ENCODE measurements at regions not wholly inside any gene's neighbourhood (a gene's known extent, or its start where the extent isn't known, plus 50 kb on each side); places are given as distances from the start of the nearest gene placed in this dataset.
A peak's percentile ranks its signal among the peaks of the same experiment; 100 is the strongest.
"Not testable (repeated sequence)": the region's sequence is repeated elsewhere in the genome, so short reads cannot be mapped to it uniquely, and the experiment has no call there.

DNA sequence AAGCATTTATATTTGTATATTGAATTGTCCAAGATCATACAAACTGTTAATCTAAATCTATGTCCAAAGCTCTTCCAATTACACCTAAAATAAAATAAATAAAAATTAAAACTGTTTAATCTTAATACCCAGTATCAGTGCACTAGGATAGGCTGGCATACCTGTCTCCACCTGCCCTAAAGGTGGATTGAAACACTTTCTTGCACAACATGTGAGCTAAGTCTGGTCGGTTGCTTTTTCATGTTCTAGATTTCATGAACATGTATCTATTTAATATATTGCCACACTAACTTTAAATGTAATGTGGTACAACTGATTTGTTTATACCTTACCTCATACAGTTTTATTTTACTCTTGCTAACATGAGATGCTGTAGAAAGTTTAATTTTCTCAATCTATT lies 193.0 kb downstream of the VGLL3 start:
- no peak for DNase-seq (ENCODE audit: extremely low read depth, low read depth)

DNA sequence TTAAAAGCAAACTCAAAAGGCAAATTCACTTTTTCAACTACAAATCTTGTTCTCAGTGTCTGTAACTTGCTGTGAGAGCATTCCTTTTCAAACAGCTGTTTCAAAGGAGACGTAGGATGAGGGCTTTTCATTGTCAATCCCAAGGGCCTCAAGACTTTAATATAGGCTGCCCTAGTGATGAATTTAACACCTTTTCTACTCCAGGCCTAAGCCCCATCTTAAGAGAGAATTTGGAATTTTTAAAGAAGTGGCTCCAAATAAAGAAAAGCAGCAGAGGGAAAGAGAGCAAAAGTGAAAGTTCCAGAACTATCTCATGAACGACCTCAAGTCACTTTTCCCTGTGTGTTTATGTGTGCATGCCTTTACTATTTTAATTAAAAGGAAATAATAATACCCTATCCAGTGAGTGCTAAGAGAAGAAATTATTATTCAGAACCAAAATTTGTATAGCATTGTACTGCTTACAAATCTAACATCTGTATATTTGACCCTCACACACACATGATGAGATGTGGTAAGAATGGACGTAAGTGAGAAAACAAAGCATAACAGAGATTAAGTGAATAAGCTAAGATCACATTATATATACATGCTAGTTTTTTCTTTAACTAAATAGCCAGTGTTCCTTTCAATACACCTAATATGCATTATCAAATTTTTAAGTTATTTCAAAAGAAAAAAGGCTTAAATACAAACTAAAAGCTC lies 196.4 kb downstream of the VGLL3 start:
- no peak for DNase-seq (ENCODE audit: extremely low read depth, low read depth)

DNA sequence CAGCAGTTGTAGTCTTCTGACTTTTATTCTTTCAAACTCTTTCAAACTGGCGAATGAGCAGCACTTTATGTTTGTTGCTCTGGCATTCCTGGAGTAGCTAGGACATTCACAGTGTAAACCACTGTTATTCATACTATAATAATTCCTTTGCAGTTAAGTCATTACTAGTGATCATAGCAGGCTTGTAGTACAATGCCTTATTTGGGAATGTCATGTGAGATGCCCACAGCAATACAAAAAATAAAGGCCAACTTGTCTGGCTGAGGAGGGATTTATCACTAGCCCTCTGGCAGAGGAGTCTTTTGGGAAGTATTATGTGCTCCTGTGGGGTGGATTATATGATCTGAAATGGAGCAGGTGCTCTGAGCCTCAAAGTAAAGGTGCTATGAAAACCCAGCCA lies 197.2 kb downstream of the VGLL3 start:
- DNase-seq (ENCODE audit: extremely low read depth, low read depth): no peak

DNA sequence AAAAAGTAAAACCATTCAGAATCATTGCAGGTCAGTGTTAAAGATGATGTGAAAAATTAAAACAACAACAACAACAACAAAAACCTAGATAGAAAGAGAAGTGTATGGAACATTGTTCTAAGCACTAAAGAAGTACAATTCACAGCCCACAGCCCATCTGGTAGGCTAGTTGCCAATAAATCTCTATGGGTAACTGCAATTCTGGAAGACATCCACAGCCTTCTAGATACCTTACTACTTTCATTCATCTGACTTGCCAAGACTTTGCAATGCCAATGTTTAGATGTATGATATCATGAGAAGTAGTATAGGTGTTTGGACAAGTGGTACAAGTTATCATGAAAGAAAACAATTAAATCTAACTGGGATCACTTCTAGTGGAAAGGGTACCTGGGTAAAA lies 198.6 kb downstream of the VGLL3 start:
- no peak for DNase-seq (ENCODE audit: extremely low read depth, low read depth)

DNA sequence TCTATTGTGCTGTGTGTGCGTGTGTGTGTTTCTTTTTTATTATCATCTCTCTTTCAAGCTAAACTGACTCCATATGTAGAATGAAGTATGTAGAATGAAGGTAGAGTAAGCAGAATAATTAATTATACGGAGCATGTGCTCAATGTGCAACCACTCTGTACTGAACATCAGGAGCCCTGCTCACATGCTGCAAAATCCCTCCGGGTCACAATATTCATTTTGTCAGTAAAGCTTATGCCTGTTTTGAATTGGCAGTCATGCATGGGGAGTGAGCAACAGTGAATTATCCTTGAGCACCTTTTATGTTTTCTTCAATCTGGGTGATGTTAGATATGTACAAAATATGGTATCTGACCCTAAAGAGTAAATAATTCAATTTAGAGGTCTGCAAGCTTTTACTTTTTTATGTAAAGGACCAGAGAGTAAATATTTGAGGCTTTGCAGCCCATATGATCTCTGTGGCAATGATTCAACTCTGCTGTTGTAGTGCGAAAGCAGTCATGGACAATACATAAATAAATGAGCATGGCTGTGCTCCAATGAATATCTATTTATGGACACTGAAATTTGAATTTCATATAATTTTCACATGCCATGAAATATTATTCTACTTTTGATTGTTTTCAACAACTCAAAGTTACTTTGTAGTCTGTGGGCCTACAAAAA lies 199.9 kb downstream of the VGLL3 start:
- DNase-seq (ENCODE audit: extremely low read depth, low read depth): no peak

DNA sequence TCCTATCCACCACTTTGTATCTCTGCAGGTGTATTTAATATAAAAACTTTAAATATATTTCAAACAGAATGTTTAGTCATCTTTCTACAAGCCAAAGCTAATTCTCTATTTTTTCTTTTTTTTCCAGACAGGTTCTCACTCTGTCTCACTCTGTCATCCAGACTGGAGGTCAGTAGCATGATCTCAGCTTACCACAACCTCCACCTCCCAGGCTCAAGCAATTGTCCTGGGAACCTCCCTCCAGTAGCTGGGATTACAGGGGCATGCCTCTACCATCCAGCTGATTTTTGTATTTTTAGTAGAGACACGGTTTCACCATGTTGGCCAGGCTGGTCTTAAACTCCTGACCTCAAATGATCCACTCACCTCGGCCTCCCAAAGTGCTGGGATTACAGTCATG lies 202.6 kb downstream of the VGLL3 start:
- DNase-seq (ENCODE audit: extremely low read depth, low read depth): no peak

DNA sequence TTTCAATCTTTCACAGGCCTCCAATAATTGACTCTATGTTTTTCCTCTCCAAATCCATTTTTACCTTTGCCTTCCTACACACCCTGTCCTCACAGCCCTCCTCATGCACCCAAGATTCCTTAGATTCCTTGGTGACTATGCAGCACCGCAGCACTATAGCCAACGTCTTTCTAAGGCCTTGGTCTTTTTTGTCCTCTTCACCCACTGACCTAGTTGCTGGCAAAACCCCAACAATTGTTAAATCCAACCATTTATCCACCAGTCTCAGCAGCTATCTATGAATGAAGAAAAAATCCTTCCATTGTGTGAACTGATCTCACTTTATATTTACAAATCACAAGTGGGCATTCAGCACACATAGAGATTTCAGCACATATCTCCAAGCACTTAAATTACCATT lies 203.9 kb downstream of the VGLL3 start:
- DNase-seq (ENCODE audit: extremely low read depth, low read depth): no peak

DNA sequence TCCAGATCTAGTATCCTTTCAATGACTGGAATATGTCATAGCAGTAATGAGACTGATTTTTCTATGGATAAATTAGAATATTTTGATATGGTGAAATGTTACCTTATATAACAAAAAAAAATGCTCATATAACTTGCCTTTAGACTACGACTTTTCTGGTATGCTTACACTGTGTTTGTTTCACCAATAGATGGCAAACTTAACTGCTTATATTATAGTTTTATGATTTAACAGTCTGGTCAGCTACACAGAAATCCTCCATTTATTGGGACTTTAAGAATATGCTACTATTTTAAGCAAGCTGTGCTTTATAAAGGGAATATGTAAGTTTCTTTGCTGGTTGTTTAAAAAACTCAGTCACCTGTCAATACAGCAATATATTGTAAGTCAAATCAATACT lies 205.6 kb downstream of the VGLL3 start:
- DNase-seq (ENCODE audit: extremely low read depth, low read depth): no peak

DNA sequence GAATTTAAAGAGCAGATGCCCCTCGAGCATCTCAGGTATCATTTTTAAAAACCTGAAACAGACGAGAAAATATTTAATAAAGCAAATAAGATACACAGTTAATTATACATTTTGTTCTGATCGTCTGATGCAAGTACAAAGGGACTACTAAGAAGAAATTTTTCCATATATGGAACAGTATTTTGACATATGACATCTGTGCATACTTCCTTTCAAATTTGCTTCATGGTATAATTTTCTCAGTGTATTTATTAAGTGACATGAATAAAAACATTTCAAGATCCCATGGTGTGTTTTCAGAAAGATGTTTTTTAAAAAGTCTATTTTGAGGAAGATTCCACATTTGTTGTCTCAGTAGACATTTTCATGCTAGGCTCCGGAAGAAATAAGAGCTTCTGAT lies 208.1 kb downstream of the VGLL3 start:
- no peak for DNase-seq (ENCODE audit: extremely low read depth, low read depth)

DNA sequence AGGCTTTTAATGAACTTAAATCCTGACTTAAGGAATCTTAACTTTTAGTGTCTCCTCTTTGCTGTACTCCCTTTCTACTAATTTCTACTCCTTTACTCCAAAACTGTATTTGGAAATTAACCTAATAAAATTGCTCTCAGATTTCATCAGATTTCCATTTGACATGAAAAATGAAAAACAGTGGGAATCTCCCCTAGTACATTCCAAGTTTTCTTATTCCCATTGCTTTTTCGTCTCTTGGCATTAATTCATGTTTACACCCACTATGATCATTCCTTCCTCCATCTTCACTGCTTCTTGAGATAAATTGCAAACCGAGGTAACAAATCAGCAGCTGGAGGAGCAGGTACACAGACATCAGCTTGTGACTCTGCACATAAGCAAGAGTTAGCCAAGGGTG lies 208.7 kb downstream of the VGLL3 start:
- no peak for DNase-seq (ENCODE audit: extremely low read depth, low read depth)

DNA sequence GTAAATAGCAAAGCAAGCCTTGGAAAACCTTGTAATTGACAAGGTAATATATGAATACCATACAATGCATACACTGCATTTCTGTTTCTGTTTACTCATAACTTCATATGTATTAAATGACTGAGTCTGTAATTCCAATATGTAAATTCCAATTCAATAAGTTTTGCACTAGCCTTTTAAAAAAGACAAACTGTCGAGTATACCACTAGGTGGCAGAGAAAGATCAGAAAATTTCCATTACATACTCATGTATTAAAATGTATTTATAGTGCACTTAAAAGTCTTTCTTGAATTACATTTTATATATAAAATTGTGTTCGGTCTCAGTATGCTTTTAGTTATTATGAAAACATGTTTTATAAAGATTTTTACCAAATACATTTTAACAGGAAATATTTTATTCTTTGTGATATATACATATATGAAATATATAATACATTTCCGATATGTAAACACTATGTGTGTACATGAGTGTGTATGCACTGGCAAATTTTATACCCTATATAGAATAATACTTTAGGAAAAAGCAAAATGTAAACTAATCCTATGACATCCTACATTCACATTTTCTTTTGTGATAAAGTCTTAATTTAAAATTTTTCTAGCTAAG lies 216.8 kb downstream of the VGLL3 start:
- DNase-seq (ENCODE audit: extremely low read depth, low read depth): peak; percentile 8

DNA sequence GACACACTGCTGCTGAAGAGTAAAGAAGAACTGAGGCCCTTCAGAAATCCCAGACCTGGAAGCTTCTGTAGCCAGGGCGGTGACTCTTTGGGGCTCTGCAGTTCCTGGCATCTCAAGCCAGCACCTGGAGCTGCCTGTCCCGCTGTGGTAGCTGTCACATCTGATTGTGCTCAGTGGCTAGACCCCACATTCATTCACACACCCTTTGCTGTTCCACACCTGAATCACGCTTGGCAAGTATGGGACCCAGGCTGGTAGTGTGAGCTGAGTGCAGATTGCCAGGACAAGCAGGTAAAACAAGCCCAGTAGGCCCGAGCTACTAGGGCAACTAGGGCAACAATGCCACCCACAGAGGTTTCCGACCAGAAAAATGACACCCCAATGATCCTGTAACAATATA lies 218.2 kb downstream of the VGLL3 start:
- DNase-seq (ENCODE audit: extremely low read depth, low read depth): no peak

DNA sequence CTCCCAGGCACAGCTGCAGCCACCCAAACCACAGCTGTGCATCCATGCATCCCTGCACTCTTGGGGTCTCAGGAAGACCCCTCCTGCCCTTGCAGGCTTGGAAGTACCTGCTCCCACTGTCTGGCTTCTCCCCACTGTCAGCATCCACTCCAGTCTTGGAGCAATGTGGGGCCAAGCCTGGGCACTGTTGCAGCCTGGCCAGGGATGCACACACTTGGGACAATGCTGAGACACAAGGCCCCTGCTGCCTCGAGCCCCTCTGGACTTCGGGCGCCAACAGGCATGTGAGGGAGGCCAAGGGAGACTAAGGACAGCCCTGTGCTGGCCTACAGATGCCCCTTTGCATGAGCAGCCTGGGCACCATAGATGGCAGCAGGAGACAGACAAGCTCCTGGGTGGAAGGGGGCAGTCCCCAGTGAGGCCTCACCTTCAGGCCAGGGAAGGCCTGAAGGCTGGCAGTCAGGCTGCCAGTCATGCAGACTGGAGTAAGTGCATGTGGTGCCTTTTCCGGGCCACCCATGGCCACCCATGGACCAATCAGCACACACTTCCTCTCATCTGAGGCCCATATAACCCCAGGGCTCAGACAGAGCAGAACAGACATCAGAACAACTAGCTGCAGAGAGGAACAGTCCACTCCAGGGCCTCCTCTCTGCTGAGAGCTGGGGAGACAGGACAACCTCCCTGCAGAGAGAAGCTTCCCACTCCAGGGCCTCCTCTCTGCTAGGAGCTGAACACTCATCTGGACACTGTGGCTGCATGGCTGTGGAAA lies 219.0 kb downstream of the VGLL3 start:
- DNase-seq (ENCODE audit: extremely low read depth, low read depth): no peak

DNA sequence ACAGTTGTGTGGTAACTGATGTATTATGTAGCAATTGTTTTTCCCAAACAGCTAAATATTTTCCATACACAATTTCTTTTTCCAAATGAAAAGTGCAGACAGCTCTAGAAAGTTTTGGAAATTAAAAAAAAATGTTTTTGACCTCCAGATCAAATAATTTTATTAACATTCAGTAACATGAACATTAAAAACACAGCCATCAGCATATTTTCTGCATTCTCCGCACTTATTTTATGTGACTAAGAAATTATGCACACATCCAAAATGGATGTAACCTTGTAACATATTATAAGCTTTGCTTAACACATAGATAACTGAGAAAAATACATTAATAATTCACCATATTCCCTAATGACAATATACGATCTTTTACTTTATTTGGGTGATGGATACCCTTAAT lies 224.6 kb downstream of the VGLL3 start:
- DNase-seq (ENCODE audit: extremely low read depth, low read depth): no peak

DNA sequence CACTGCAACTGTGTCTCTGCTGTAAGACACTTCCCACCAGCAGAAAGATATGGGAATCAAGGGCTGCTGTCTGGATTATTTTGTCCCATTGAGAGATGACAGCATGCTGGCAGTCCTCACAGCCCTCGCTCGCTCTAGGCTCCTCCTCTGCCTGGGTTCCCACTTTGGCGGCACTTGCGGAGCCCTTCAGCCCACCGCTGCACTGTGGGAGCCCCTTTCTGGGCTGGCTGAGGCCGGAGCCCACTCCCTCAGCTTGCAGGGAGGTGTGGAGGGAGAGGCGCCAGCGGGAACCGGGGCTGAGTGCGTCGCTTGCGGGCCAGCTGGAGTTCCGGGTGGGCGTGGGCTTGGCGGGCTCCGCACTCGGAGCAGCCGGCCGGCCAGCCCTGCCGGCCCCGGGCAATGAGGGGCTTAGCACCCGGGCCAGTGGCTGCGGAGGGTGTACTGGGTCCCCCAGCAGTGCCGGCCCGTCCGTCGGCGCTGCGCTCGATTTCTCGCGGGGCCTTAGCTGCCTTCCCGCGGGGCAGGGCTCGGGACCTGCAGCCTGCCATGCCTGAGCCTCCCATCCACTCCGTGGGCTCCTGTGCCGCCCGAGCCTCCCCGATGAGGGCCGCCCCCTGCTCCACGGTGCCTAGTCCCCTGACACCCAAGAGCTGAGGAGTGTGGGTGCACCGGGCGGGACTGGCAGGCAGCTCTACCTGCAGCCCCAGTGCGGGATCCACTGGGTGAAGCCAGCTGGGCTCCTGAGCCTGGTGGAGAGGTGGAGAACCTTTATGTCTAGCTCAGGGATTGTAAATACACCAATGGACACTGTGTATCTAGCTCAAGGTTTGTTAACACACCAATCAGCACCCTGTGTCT lies 233.4 kb downstream of the VGLL3 start:
- DNase-seq (ENCODE audit: extremely low read depth, low read depth): not testable (repeated sequence)

DNA sequence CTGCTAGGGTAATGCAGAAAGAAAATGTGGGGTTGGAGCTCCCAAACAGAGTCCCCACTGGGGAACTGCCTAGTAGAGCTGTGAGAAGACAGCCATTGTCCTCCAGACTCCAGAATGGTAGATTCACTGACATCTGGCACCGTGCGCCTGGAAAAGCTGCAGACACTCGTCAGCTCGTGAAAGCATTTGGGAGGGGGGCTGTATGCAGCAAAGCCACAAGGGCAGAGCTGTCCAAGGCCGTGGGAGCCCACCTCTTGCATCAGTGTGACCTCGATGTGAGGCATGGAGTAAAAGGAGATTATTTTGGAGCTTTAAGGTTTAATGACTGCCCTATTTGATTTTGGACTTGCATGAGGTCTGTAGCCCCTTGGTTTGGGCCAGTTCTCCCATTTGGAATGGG lies 242.9 kb downstream of the VGLL3 start:
- no peak for DNase-seq (ENCODE audit: extremely low read depth, low read depth)

DNA sequence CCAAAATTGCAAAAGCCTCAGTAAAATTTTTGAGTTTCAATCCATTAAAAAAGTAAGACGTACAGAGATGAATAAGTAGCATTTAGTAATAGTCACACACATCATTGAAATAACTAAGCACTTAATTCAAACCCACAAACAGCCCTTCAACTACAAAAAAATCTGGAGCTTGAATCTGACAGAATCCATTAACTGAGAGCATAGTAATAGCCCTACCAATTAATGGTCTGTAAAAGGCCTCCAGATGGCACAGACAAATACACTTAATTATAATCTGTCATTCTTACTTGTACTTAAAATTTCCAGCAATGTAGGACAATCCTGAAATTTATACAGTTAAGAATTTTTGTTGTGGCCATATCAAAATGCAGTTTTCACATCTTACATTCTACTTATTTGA lies 246.9 kb downstream of the VGLL3 start:
- DNase-seq (ENCODE audit: extremely low read depth, low read depth): no peak

DNA sequence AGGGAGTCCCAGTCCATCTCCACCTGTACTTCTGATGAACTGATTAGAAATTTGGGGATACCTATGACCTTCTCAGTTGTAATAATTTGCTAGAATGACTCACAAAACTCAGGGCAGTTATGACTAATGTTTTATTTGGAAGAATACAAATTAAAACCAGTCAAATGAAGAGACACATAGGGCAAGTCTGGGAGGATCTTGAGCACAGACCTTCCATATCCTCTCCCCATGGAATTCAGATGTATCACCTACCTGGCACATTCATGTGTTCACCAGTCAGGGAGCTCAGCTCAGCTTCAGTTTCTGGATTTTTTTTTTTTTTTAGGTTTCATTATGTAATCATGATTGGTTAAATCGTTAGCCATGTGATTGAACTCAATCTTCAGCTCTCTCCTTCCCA lies 247.7 kb downstream of the VGLL3 start:
- no peak for DNase-seq (ENCODE audit: extremely low read depth, low read depth)

DNA sequence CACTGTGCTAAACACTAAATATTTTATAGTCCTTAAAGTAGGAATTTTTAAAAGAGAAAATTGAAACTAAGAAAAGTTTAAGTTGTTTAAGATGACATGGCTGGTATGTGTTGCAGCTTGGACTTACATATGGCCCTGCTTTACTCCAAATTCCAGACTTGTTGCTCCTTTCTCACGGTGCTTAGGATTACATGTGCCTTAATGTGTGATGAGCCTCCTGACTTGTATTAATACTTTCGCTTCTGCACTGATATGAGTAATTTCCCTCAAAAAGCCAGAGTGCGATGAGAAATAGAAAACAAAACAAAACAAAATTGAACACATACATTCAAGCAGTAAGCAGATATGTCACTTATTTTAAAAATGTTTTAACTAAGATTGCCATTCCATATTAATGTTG lies 250.2 kb downstream of the VGLL3 start:
- no peak for DNase-seq (ENCODE audit: extremely low read depth, low read depth)

DNA sequence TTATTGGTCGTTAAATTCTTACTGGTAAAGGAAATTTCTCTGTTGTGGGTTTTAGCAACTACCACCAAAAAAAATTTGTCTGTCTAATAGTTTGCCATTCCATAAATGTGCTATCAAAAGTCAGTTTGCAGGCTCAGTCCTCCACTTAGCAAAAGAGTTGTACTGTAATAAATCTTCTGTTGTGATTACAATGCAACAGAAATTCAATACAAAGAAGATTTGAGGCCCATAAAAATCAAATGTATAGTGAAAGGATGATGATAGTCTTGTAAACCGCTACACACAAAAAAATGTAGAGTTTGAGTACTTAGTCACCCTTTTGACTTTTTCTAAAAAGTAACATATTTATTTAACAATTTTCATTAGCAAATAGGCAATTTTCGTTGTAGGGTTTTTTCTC lies 251.7 kb downstream of the VGLL3 start:
- DNase-seq (ENCODE audit: extremely low read depth, low read depth): no peak

DNA sequence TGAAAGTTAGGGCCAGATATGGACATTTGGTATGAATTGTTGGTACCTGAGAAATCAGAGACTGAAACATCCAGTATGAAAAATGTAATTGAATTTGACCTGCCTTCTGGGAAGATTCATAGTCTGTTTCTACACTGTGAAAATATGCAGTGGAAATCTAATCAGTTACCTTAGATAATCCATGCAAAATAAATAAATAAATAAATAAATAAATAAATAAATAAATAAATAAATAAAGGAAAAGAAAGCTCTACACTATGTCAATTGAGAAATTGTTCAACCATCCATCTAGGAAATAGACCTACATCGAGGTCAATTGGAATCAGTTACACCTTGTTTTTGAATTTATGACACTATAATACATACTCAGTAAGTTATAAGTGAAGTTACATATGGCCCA lies 252.3 kb downstream of the VGLL3 start:
- DNase-seq (ENCODE audit: extremely low read depth, low read depth): no peak

All from NCI-H460 (cell line).